Erythroblast (primary cell): ENCODE measurements at regions not wholly inside any gene's neighbourhood (a gene's known extent, or its start where the extent isn't known, plus 50 kb on each side); places are given as distances from the start of the nearest gene placed in this dataset.

ENCODE experiments used
- GATA1 ChIP-seq: IDR thresholded peaks from 2 replicates; pipeline ENCODE4 v1.6.1; 2011; ENCODE audit warnings: low read depth, mild to moderate bottlenecking, control low read depth, low read length, moderate library complexity
- POLR2A ChIP-seq: IDR thresholded peaks from 2 replicates; pipeline ENCODE4 v1.6.1; 2011; ENCODE audit warnings: mild to moderate bottlenecking, low read length

GRCh38 chr15:39254181-39254580, 326.7 kb upstream of the THBS1 start:
- TF ChIP-seq POLR2A (no peak), GATA1 (no peak)
